ENCODE measurements at regions not wholly inside any gene's neighbourhood (a gene's known extent, or its start where the extent isn't known, plus 50 kb on each side); places are given as distances from the start of the nearest gene placed in this dataset.

- H3K9ac ChIP-seq (ENCODE audit: low read depth, low read length, poor library complexity, severe bottlenecking), result no peak overlapping the region
- H3K4me3 ChIP-seq (ENCODE audit: low read length, poor library complexity, severe bottlenecking), result no peak overlapping the region
- no peaks in the 10 kb centered on the region for H3K36me3 ChIP-seq (ENCODE audit: insufficient read depth, low read length)
- H3K9me3 ChIP-seq (ENCODE audit: insufficient read depth, low read depth, low read length), result peaks cover 7% of the 10 kb centered on the region; the same call in 1 of the 2 replicates
- H3F3A ChIP-seq (ENCODE audit: low read depth), result no peaks in the 10 kb centered on the region
- H3K4me1 ChIP-seq (ENCODE audit: insufficient read depth, low read length, poor library complexity, severe bottlenecking), result no peaks in the 10 kb centered on the region
- H4K20me1 ChIP-seq (ENCODE audit: insufficient read depth, low read length, poor library complexity, severe bottlenecking), result no peaks in the 10 kb centered on the region
- no peak for TF ChIP-seq EZH2phosphoT487 (IDR thresholded peaks at IDR 0.05; ENCODE audit: borderline replicate concordance)
- TF ChIP-seq, protein P1, sequence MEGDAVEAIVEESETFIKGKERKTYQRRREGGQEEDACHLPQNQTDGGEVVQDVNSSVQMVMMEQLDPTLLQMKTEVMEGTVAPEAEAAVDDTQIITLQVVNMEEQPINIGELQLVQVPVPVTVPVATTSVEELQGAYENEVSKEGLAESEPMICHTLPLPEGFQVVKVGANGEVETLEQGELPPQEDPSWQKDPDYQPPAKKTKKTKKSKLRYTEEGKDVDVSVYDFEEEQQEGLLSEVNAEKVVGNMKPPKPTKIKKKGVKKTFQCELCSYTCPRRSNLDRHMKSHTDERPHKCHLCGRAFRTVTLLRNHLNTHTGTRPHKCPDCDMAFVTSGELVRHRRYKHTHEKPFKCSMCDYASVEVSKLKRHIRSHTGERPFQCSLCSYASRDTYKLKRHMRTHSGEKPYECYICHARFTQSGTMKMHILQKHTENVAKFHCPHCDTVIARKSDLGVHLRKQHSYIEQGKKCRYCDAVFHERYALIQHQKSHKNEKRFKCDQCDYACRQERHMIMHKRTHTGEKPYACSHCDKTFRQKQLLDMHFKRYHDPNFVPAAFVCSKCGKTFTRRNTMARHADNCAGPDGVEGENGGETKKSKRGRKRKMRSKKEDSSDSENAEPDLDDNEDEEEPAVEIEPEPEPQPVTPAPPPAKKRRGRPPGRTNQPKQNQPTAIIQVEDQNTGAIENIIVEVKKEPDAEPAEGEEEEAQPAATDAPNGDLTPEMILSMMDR (conservative IDR thresholded peaks at IDR 0.05; ENCODE audit: low read length), result no peak
- H2AFZ ChIP-seq (ENCODE audit: low read length), result no peak overlapping the region
- no peak overlapping the region for H3K4me2 ChIP-seq (ENCODE audit: low read depth, low read length, poor library complexity, severe bottlenecking)
- H3K27me3 ChIP-seq (ENCODE audit: insufficient read depth, low read length, poor library complexity, severe bottlenecking), result no peaks in the 10 kb centered on the region
- no peaks in the 10 kb centered on the region for H3K9me2 ChIP-seq (replicated peaks; ENCODE audit: low read depth, low read length)
- H3K79me2 ChIP-seq (ENCODE audit: insufficient read depth, low read length), result no peaks in the 10 kb centered on the region
These were observed 244.2 kb downstream of the TEX29 start for GRCh38 chr13:111564606-111565005.

- Histone ChIP-seq H3K9me3 (ENCODE audit: insufficient read depth, low read depth, low read length) (peaks cover 7% of the 10 kb centered on the region; the same call in 1 of the 2 replicates), H3K4me3 (ENCODE audit: low read length, poor library complexity, severe bottlenecking) (no peak overlapping the region), H3K9me2 (replicated peaks; ENCODE audit: low read depth, low read length) (no peaks in the 10 kb centered on the region), H2AFZ (ENCODE audit: low read length) (no peak overlapping the region), H4K20me1 (ENCODE audit: insufficient read depth, low read length, poor library complexity, severe bottlenecking) (no peaks in the 10 kb centered on the region), H3K79me2 (ENCODE audit: insufficient read depth, low read length) (no peaks in the 10 kb centered on the region), H3F3A (ENCODE audit: low read depth) (no peaks in the 10 kb centered on the region), H3K4me1 (ENCODE audit: insufficient read depth, low read length, poor library complexity, severe bottlenecking) (no peaks in the 10 kb centered on the region), H3K36me3 (ENCODE audit: insufficient read depth, low read length) (no peaks in the 10 kb centered on the region), H3K9ac (ENCODE audit: low read depth, low read length, poor library complexity, severe bottlenecking) (no peak overlapping the region), H3K4me2 (ENCODE audit: low read depth, low read length, poor library complexity, severe bottlenecking) (no peak overlapping the region), H3K27me3 (ENCODE audit: insufficient read depth, low read length, poor library complexity, severe bottlenecking) (no peaks in the 10 kb centered on the region)
- TF ChIP-seq, protein P1 (conservative IDR thresholded peaks at IDR 0.05; ENCODE audit: low read length), result no peak
- no peak for TF ChIP-seq EZH2phosphoT487 (IDR thresholded peaks at IDR 0.05; ENCODE audit: borderline replicate concordance)
These were observed 245.0 kb downstream of the TEX29 start for GRCh38 chr13:111565400-111565799.

DNA sequence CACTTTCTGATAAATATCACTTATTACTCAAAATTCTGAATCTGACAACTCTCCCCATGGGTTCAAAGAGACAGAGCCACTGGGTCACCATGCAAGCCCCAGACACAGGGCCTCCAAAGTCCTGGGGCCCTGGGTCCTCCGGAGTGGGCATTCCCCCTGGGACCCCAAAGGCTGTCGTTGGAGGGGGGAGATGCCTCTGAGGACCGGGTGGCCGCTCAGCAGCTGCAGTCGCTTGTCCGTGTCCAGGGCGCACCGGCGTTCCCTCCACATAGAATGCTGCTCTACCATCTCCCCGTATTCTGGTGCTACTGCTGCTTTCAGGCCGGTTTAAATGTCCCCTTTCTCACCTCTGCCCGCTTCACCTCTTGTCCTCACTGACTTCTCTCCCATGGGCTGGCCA is 246.1 kb downstream of the TEX29 start:
- no peak overlapping the region for H3K4me2 ChIP-seq (ENCODE audit: low read depth, low read length, poor library complexity, severe bottlenecking)
- no peaks in the 10 kb centered on the region for H3K4me1 ChIP-seq (ENCODE audit: insufficient read depth, low read length, poor library complexity, severe bottlenecking)
- H3K79me2 ChIP-seq (ENCODE audit: insufficient read depth, low read length), result no peaks in the 10 kb centered on the region
- H2AFZ ChIP-seq (ENCODE audit: low read length), result no peak overlapping the region
- H3K4me3 ChIP-seq (ENCODE audit: low read length, poor library complexity, severe bottlenecking), result no peak overlapping the region
- no peaks in the 10 kb centered on the region for H3K27me3 ChIP-seq (ENCODE audit: insufficient read depth, low read length, poor library complexity, severe bottlenecking)
- no peaks in the 10 kb centered on the region for H3K36me3 ChIP-seq (ENCODE audit: insufficient read depth, low read length)
- no peaks in the 10 kb centered on the region for H3F3A ChIP-seq (ENCODE audit: low read depth)
- no peaks in the 10 kb centered on the region for H3K9me2 ChIP-seq (replicated peaks; ENCODE audit: low read depth, low read length)
- TF ChIP-seq EZH2phosphoT487 (IDR thresholded peaks at IDR 0.05; ENCODE audit: borderline replicate concordance), result no peak
- TF ChIP-seq, protein P1 (conservative IDR thresholded peaks at IDR 0.05; ENCODE audit: low read length), result no peak
- H3K9ac ChIP-seq (ENCODE audit: low read depth, low read length, poor library complexity, severe bottlenecking), result no peak overlapping the region
- peaks cover 7% of the 10 kb centered on the region; the same call in 1 of the 2 replicates for H3K9me3 ChIP-seq (ENCODE audit: insufficient read depth, low read depth, low read length)
- H4K20me1 ChIP-seq (ENCODE audit: insufficient read depth, low read length, poor library complexity, severe bottlenecking), result no peaks in the 10 kb centered on the region

Measured in Loucy (cell line).